ENCODE measurements at regions not wholly inside any gene's neighbourhood (a gene's known extent, or its start where the extent isn't known, plus 50 kb on each side); places are given as distances from the start of the nearest gene placed in this dataset.
"Not testable (repeated sequence)": the region's sequence is repeated elsewhere in the genome, so short reads cannot be mapped to it uniquely, and the experiment has no call there.

DNA sequence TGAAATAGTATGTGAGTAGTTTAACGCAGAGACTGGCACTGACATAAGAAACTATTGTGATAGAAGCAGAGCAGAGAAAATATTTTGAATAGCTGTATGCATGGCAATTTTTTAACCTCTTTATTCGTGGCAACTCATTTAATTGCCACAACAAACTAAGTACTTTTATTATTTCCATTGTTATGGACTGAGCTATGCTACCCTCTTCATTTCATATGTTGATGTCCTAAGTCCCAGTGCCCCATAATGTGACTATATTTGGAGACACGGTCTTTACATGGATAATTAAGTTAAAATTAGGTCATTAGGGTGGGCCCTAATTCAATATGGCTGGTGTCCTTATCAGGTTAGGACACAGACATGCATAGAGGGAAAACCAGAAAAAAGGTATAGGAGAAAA, 86.1 kb upstream of the PRSS3 start:
- Histone ChIP-seq H3K27me3 (ENCODE audit: control insufficient read depth in 1 of 2, insufficient read depth in 2 of 2, low read length in 2 of 2) (no peaks in the 10 kb centered on the region), H3K27ac (ENCODE audit: low read depth, low read length) (no peak overlapping the region), H3K36me3 (ENCODE audit: control insufficient read depth in 1 of 2, insufficient read depth in 2 of 2, low read length in 2 of 2) (no peaks in the 10 kb centered on the region), H3K4me1 (ENCODE audit: control insufficient read depth in 1 of 2, insufficient read depth in 2 of 2, low read length in 2 of 2) (no peaks in the 10 kb centered on the region), H3K9ac (ENCODE audit: low read depth in 1 of 2, low read length in 2 of 2) (no peak overlapping the region), H3K9me3 (ENCODE audit: control insufficient read depth in 1 of 2, low read length in 2 of 2) (no peaks in the 10 kb centered on the region), H3K4me3 (ENCODE audit: low read depth in 1 of 2, low read length in 2 of 2) (no peak overlapping the region)

DNA sequence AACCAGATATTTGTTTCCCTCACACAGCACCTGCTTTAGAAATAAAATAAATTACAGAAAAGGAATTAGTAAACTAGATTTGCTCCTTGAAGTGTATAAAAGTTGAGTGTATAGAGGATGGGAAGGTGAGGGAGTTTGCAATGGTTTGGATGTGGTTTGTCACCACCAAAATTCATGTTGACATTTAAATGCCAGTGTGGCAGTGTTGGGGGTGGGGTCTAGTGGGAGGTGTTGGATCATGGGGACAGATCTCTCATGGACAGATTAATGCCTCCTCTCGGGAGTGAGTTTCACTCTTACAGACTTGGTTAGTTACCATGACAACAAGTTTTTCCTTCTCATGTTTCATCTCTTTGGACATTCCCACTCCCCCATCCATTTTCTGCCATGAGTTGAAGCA, 83.9 kb upstream of the PRSS3 start:
- H3K27ac ChIP-seq (ENCODE audit: low read depth, low read length); H3K9me3 ChIP-seq (ENCODE audit: control insufficient read depth in 1 of 2, low read length in 2 of 2); H3K27me3 ChIP-seq (ENCODE audit: control insufficient read depth in 1 of 2, insufficient read depth in 2 of 2, low read length in 2 of 2); H3K36me3 ChIP-seq (ENCODE audit: control insufficient read depth in 1 of 2, insufficient read depth in 2 of 2, low read length in 2 of 2); H3K4me1 ChIP-seq (ENCODE audit: control insufficient read depth in 1 of 2, insufficient read depth in 2 of 2, low read length in 2 of 2); H3K9ac ChIP-seq (ENCODE audit: low read depth in 1 of 2, low read length in 2 of 2); H3K4me3 ChIP-seq (ENCODE audit: low read depth in 1 of 2, low read length in 2 of 2): not testable (repeated sequence)

DNA sequence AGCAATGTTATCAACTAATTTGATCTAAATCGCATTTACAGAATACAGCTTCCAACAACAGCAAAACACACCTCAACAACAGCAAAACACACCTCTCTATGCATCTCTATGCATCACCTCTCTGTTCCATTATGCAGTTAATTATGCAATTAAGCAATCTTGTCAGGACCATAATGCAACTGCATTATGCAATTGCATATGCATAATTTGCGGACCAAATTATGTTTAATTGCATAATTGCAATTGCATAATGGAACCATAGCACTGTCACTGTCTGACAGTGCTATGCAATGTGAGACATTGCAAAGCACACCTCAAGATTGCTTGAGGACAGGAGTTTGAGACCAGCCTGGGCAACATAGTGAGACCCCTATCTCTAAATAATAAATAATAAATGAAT, 80.4 kb upstream of the PRSS3 start:
- H3K4me3 ChIP-seq (ENCODE audit: low read depth in 1 of 2, low read length in 2 of 2) = no peak overlapping the region
- no peak overlapping the region for H3K27ac ChIP-seq (ENCODE audit: low read depth, low read length)
- no peaks in the 10 kb centered on the region for H3K36me3 ChIP-seq (ENCODE audit: control insufficient read depth in 1 of 2, insufficient read depth in 2 of 2, low read length in 2 of 2)
- no peak overlapping the region for H3K9ac ChIP-seq (ENCODE audit: low read depth in 1 of 2, low read length in 2 of 2)
- no peaks in the 10 kb centered on the region for H3K9me3 ChIP-seq (ENCODE audit: control insufficient read depth in 1 of 2, low read length in 2 of 2)
- H3K4me1 ChIP-seq (ENCODE audit: control insufficient read depth in 1 of 2, insufficient read depth in 2 of 2, low read length in 2 of 2) = no peaks in the 10 kb centered on the region
- peaks cover 0 to 1% of the 10 kb centered on the region in 2 donors for H3K27me3 ChIP-seq (ENCODE audit: control insufficient read depth in 1 of 2, insufficient read depth in 2 of 2, low read length in 2 of 2)

DNA sequence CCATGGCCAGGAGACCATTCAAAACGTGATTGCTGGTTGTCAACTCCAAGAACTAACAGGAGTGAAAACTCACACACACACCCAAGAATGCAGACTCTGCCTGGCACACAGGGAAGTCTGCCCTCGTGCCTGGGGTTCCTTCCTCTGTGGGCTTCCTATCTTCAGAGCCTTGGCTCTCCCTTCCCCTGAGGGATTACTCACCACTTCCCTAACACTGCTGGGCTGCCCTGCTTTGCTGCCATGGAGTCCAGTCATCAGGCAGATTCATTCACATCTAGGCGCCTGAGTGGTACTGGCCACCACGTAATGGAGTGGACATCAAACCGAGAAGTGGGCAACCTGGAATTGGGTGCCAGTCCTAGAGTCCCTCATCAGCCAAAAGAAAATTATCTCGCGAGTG, 76.4 kb upstream of the PRSS3 start:
- no peak overlapping the region for H3K4me3 ChIP-seq (ENCODE audit: low read depth in 1 of 2, low read length in 2 of 2)
- no peaks in the 10 kb centered on the region for H3K36me3 ChIP-seq (ENCODE audit: control insufficient read depth in 1 of 2, insufficient read depth in 2 of 2, low read length in 2 of 2)
- peaks cover 0 to 4% of the 10 kb centered on the region in 2 donors for H3K27me3 ChIP-seq (ENCODE audit: control insufficient read depth in 1 of 2, insufficient read depth in 2 of 2, low read length in 2 of 2)
- H3K27ac ChIP-seq (ENCODE audit: low read depth, low read length) = no peak overlapping the region
- H3K9ac ChIP-seq (ENCODE audit: low read depth in 1 of 2, low read length in 2 of 2) = no peak overlapping the region
- H3K9me3 ChIP-seq (ENCODE audit: control insufficient read depth in 1 of 2, low read length in 2 of 2) = no peaks in the 10 kb centered on the region
- peaks cover 0 to 3% of the 10 kb centered on the region in 2 donors for H3K4me1 ChIP-seq (ENCODE audit: control insufficient read depth in 1 of 2, insufficient read depth in 2 of 2, low read length in 2 of 2)

DNA sequence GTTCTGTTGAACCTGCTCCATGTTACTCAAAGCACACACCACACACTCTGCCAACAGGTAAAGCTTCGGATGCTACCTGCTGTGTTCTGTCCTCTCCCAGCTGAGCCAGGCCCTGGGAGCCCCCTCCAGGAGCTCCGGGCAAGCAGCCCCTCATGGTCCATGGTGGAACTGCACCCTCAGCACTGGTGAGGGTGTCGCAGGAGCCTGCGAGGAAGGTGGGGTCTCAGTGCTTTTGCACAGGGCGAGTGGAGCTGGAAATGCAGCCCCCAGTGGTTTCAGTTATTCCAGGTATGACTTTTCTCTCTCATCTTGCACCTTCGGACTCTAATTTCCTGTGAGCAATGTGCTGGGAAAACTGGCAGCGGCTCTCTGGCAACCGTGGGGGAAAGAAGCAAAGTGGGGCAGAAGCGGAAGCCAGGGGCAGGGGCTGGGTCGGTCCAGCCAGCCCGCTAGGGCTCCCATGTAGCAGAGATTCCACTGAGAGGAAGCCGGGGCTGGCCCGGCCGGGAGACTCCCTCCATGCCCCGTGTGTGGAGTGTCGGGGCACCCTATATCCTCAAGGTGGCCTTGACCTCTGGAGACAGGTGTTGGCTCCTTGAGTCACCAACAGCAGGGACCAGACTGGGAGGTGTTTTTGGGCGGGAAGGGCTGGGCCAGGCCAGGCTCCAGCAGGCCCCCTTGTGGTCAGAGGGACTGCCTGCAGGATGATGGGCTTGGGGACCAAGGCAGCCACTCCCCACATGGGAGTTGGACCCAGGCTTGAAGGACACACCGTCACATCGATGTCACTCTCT, 75.6 kb upstream of the PRSS3 start:
- Histone ChIP-seq H3K36me3 (ENCODE audit: control insufficient read depth in 1 of 2, insufficient read depth in 2 of 2, low read length in 2 of 2) (no peaks in the 10 kb centered on the region), H3K9ac (ENCODE audit: low read depth in 1 of 2, low read length in 2 of 2) (no peak overlapping the region), H3K27ac (ENCODE audit: low read depth, low read length) (no peak overlapping the region), H3K27me3 (ENCODE audit: control insufficient read depth in 1 of 2, insufficient read depth in 2 of 2, low read length in 2 of 2) (peaks cover 0 to 4% of the 10 kb centered on the region in 2 donors), H3K4me1 (ENCODE audit: control insufficient read depth in 1 of 2, insufficient read depth in 2 of 2, low read length in 2 of 2) (peaks cover 0 to 3% of the 10 kb centered on the region in 2 donors), H3K4me3 (ENCODE audit: low read depth in 1 of 2, low read length in 2 of 2) (no peak overlapping the region), H3K9me3 (ENCODE audit: control insufficient read depth in 1 of 2, low read length in 2 of 2) (no peaks in the 10 kb centered on the region)

DNA sequence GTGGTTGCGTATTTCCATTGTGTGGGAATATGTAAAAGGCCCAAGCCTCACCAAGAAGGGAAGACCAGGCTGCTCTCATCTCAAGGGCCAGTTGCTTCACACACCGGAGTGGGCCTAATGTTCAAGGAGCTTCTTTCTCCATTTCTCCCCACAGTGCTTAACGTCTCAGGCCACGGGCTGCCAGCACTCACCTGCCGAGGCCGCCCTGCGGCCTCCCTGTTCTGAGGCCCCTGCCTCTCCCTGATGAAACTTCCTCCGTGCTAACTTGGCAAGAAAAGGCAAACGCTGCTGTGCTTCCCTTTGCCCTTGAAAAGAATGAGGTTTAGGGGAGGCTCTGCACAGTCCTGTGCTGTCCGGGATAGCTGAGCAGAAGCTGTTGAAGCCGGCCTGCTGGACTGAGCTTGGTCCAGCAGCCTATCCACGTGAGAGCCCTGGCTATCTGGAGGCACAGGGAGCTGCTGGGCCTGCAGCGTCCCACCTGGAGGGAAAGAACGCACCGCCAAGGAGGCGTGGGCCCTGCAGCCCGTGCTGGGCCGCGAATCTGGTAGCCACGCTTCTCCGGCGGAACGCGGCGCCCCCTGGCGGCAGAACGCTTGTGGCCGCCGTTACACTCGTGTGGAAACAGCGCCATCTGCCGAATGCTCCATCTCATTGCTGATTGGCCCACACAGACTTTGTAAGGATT, 73.5 kb upstream of the PRSS3 start:
- Histone ChIP-seq H3K4me3 (ENCODE audit: low read depth in 1 of 2, low read length in 2 of 2) (no peak overlapping the region), H3K9ac (ENCODE audit: low read depth in 1 of 2, low read length in 2 of 2) (no peak overlapping the region), H3K4me1 (ENCODE audit: control insufficient read depth in 1 of 2, insufficient read depth in 2 of 2, low read length in 2 of 2) (peaks cover 0 to 3% of the 10 kb centered on the region in 2 donors), H3K27me3 (ENCODE audit: control insufficient read depth in 1 of 2, insufficient read depth in 2 of 2, low read length in 2 of 2) (peaks cover 0 to 4% of the 10 kb centered on the region in 2 donors), H3K27ac (ENCODE audit: low read depth, low read length) (no peak overlapping the region), H3K9me3 (ENCODE audit: control insufficient read depth in 1 of 2, low read length in 2 of 2) (no peaks in the 10 kb centered on the region), H3K36me3 (ENCODE audit: control insufficient read depth in 1 of 2, insufficient read depth in 2 of 2, low read length in 2 of 2) (no peaks in the 10 kb centered on the region)

GRCh38 chr9:33722359-33722675, 73.0 kb upstream of the PRSS3 start:
- H3K4me3 ChIP-seq (ENCODE audit: low read depth in 1 of 2, low read length in 2 of 2) = no peak overlapping the region
- H3K27me3 ChIP-seq (ENCODE audit: control insufficient read depth in 1 of 2, insufficient read depth in 2 of 2, low read length in 2 of 2) = peaks cover 0 to 4% of the 10 kb centered on the region in 2 donors
- H3K27ac ChIP-seq (ENCODE audit: low read depth, low read length) = no peak overlapping the region
- H3K9me3 ChIP-seq (ENCODE audit: control insufficient read depth in 1 of 2, low read length in 2 of 2) = no peaks in the 10 kb centered on the region
- H3K4me1 ChIP-seq (ENCODE audit: control insufficient read depth in 1 of 2, insufficient read depth in 2 of 2, low read length in 2 of 2) = peaks cover 0 to 3% of the 10 kb centered on the region in 2 donors
- no peak overlapping the region for H3K9ac ChIP-seq (ENCODE audit: low read depth in 1 of 2, low read length in 2 of 2)
- H3K36me3 ChIP-seq (ENCODE audit: control insufficient read depth in 1 of 2, insufficient read depth in 2 of 2, low read length in 2 of 2) = no peaks in the 10 kb centered on the region

GRCh38 chr9:33728613-33729012, 66.7 kb upstream of the PRSS3 start:
- H3K27me3 ChIP-seq (ENCODE audit: control insufficient read depth in 1 of 2, insufficient read depth in 2 of 2, low read length in 2 of 2) = no peaks in the 10 kb centered on the region
- no peak overlapping the region for H3K27ac ChIP-seq (ENCODE audit: low read depth, low read length)
- no peak overlapping the region for H3K9ac ChIP-seq (ENCODE audit: low read depth in 1 of 2, low read length in 2 of 2)
- no peaks in the 10 kb centered on the region for H3K36me3 ChIP-seq (ENCODE audit: control insufficient read depth in 1 of 2, insufficient read depth in 2 of 2, low read length in 2 of 2)
- H3K9me3 ChIP-seq (ENCODE audit: control insufficient read depth in 1 of 2, low read length in 2 of 2) = no peaks in the 10 kb centered on the region
- H3K4me3 ChIP-seq (ENCODE audit: low read depth in 1 of 2, low read length in 2 of 2) = no peak overlapping the region
- H3K4me1 ChIP-seq (ENCODE audit: control insufficient read depth in 1 of 2, insufficient read depth in 2 of 2, low read length in 2 of 2) = no peaks in the 10 kb centered on the region

GRCh38 chr9:33731142-33731541, 64.2 kb upstream of the PRSS3 start:
- Histone ChIP-seq H3K9me3 (ENCODE audit: control insufficient read depth in 1 of 2, low read length in 2 of 2) (no peaks in the 10 kb centered on the region), H3K4me1 (ENCODE audit: control insufficient read depth in 1 of 2, insufficient read depth in 2 of 2, low read length in 2 of 2) (no peaks in the 10 kb centered on the region), H3K4me3 (ENCODE audit: low read depth in 1 of 2, low read length in 2 of 2) (no peak overlapping the region), H3K36me3 (ENCODE audit: control insufficient read depth in 1 of 2, insufficient read depth in 2 of 2, low read length in 2 of 2) (no peaks in the 10 kb centered on the region), H3K27me3 (ENCODE audit: control insufficient read depth in 1 of 2, insufficient read depth in 2 of 2, low read length in 2 of 2) (no peaks in the 10 kb centered on the region), H3K27ac (ENCODE audit: low read depth, low read length) (no peak overlapping the region), H3K9ac (ENCODE audit: low read depth in 1 of 2, low read length in 2 of 2) (no peak overlapping the region)

GRCh38 chr9:33731625-33732024, 63.7 kb upstream of the PRSS3 start:
- no peaks in the 10 kb centered on the region for H3K9me3 ChIP-seq (ENCODE audit: control insufficient read depth in 1 of 2, low read length in 2 of 2)
- no peaks in the 10 kb centered on the region for H3K27me3 ChIP-seq (ENCODE audit: control insufficient read depth in 1 of 2, insufficient read depth in 2 of 2, low read length in 2 of 2)
- H3K27ac ChIP-seq (ENCODE audit: low read depth, low read length) = no peak overlapping the region
- no peaks in the 10 kb centered on the region for H3K36me3 ChIP-seq (ENCODE audit: control insufficient read depth in 1 of 2, insufficient read depth in 2 of 2, low read length in 2 of 2)
- H3K9ac ChIP-seq (ENCODE audit: low read depth in 1 of 2, low read length in 2 of 2) = no peak overlapping the region
- H3K4me1 ChIP-seq (ENCODE audit: control insufficient read depth in 1 of 2, insufficient read depth in 2 of 2, low read length in 2 of 2) = no peaks in the 10 kb centered on the region
- no peak overlapping the region for H3K4me3 ChIP-seq (ENCODE audit: low read depth in 1 of 2, low read length in 2 of 2)

Data from duodenal mucosa (tissue), 2 donors.